Endometrium (tissue), 2 donors: ENCODE measurements at regions not wholly inside any gene's neighbourhood (a gene's known extent, or its start where the extent isn't known, plus 50 kb on each side); places are given as distances from the start of the nearest gene placed in this dataset.
"Not testable (repeated sequence)": the region's sequence is repeated elsewhere in the genome, so short reads cannot be mapped to it uniquely, and the experiment has no call there.

ENCODE experiments used
- FAIRE-seq: peaks from 2 replicates; lab custom pipeline; 2012; peaks lifted over from hg19 to GRCh38; lab: Jason Lieb, UNC
- donor health status: control.
- donor health status: control.

GRCh38 chr5:52165806-52166205, 621.9 kb upstream of the ITGA1 start:
- not testable (repeated sequence) for FAIRE-seq

GRCh38 chr5:52173133-52173532, 614.6 kb upstream of the ITGA1 start:
- no peak for FAIRE-seq

- FAIRE-seq = no peak
Measured at GRCh38 chr5:52177193-52177592, 610.5 kb upstream of the ITGA1 start.

GRCh38 chr5:52181403-52181802, 606.3 kb upstream of the ITGA1 start:
- FAIRE-seq = no peak

- no peak for FAIRE-seq
Measured at GRCh38 chr5:52190737-52191136, 597.0 kb upstream of the ITGA1 start.

GRCh38 chr5:52199833-52200232, 587.9 kb upstream of the ITGA1 start:
- no peak for FAIRE-seq

- FAIRE-seq = no peak
Measured at GRCh38 chr5:52202256-52202655, 585.5 kb upstream of the ITGA1 start.

- FAIRE-seq = no peak
Measured at GRCh38 chr5:52204310-52204709, 583.4 kb upstream of the ITGA1 start.
